Testis (tissue), 2 donors: ENCODE measurements at regions not wholly inside any gene's neighbourhood (a gene's known extent, or its start where the extent isn't known, plus 50 kb on each side); places are given as distances from the start of the nearest gene placed in this dataset.

Source experiments
- CTCF ChIP-seq, 3 experiments: fragments of 450-650 bp in 2 of 3; fragments of 200-600 bp in 1 of 3; sonication (generic) in 1 of 3; IDR thresholded peaks; one replicate each; pipeline ENCODE4 v1.5.1; 2016 to 2019; ENCODE audit warnings: antibody characterized with exemption in 3 of 3, mild to moderate bottlenecking in 2 of 3, moderate library complexity in 1 of 3
- POLR2A ChIP-seq: fragments of 450-650 bp; IDR thresholded peaks from one replicate; pipeline ENCODE4 v1.6.1; 2017; ENCODE audit warnings: antibody characterized with exemption, mild to moderate bottlenecking, moderate library complexity

- no peak for TF ChIP-seq CTCF (IDR thresholded peaks at IDR 0.05)
- TF ChIP-seq POLR2A = no peak
Measured at GRCh38 chr12:85424581-85425348, 144.7 kb downstream of the ALX1 start.
